ENCODE measurements at regions not wholly inside any gene's neighbourhood (a gene's known extent, or its start where the extent isn't known, plus 50 kb on each side); places are given as distances from the start of the nearest gene placed in this dataset.

GRCh38 chr5:82922086-82922734 lies 155.0 kb downstream of the TMEM167A start:
- TF ChIP-seq REST (IDR thresholded peaks at IDR 0.05; ENCODE audit: low read depth, low read length) (no peak), CHD4 (IDR thresholded peaks at IDR 0.05) (no peak), YY1 (IDR thresholded peaks at IDR 0.05; ENCODE audit: low read depth, low read length) (no peak), CTCF (IDR thresholded peaks at IDR 0.05 in 2 of 3, conservative IDR thresholded peaks at IDR 0.05 in 1 of 3; ENCODE audit: control insufficient read depth in 2 of 3, extremely low read depth in 1 of 3, insufficient read depth in 1 of 3, low read depth in 3 of 3, low read length in 3 of 3) (no peak), USF2 (IDR thresholded peaks at IDR 0.05; ENCODE audit: borderline replicate concordance, low read depth, low read length) (no peak), TAF1 (IDR thresholded peaks at IDR 0.05; ENCODE audit: borderline replicate concordance, low read depth, low read length) (no peak)

Measured in GM12878 (cell line).